ENCODE measurements at regions not wholly inside any gene's neighbourhood (a gene's known extent, or its start where the extent isn't known, plus 50 kb on each side); places are given as distances from the start of the nearest gene placed in this dataset.

GRCh38 chr1:232381394-232382100 lies 248.4 kb downstream of the SIPA1L2 start:
- DNase-seq (ENCODE audit: low spot score): no peak

GRCh38 chr1:232380596-232380995 lies 249.3 kb downstream of the SIPA1L2 start:
- DNase-seq (ENCODE audit: low spot score): no peak

DNA sequence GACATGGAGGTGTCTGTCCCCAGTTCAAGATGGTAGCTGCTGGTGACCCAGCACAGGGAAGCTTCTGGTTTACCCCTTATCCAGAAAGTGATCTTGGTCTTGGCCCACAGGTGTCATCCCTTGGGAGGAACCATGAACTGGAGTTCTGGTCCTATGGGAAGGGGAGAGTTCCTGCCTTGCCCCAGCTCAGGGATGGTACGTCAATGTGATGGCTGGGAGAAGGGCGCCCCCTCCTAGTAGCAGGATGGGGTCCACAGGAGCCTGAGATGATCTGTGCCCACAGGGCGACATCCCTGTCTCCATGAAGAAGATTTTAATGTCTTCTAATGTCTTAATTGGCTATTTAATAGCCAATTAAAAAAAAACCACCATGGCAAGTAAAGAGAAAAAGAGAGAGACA lies 249.8 kb downstream of the SIPA1L2 start:
- DNase-seq (ENCODE audit: low spot score): no peak

- DNase-seq (ENCODE audit: low spot score): no peak
Observed at GRCh38 chr1:232379063-232379434, 250.9 kb downstream of the SIPA1L2 start.

GRCh38 chr1:232378266-232379062 lies 251.5 kb downstream of the SIPA1L2 start:
- no peak for DNase-seq (ENCODE audit: low spot score)

DNA sequence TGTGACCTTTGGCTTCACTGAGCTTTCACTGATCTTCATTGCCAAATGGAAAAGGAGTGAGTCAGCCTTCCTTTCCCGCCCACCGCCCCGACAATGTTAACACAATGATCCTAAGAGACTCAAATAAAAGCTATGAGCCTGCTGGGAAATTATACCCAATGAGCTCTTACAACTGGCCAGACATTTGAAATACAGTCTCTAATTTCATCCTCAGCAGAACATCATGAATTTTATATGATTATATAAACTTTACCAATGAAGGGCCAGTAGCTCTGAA lies 252.5 kb downstream of the SIPA1L2 start:
- no peak for DNase-seq (ENCODE audit: low spot score)

GRCh38 chr1:232376632-232377493 lies 253.1 kb downstream of the SIPA1L2 start:
- no peak for DNase-seq (ENCODE audit: low spot score)

- no peak for DNase-seq (ENCODE audit: low spot score)
Observed at GRCh38 chr1:232372841-232373440, 257.0 kb downstream of the SIPA1L2 start.

- no peak for DNase-seq (ENCODE audit: low spot score)
Observed at GRCh38 chr1:232372431-232372830, 257.5 kb downstream of the SIPA1L2 start.

- DNase-seq (ENCODE audit: low spot score): no peak
Observed at GRCh38 chr1:232369451-232370296, 260.3 kb downstream of the SIPA1L2 start.

DNA sequence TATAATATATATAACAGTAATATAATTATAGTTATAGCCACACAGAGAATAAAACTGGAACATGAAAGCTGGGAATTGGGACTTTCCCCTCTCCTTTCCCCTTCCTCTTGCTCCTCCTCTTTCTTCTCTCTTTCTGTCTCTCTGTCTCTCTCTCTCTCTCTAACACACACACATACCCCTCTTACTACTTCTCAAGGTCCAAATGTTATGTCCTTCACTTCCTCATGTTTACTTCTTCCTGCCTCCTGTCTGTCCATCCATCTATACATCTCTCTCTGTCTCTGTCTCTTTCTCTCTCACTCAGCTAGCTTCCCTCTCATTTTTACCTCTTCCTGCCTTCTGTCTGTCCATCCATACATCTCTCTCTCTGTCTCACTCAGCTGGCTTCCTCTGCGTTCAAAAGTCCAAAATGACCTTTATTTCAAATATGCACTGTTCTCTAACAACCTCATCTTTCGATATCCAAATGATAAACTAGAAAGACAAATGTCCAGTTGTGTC lies 261.1 kb downstream of the SIPA1L2 start:
- DNase-seq (ENCODE audit: low spot score): no peak

DNA sequence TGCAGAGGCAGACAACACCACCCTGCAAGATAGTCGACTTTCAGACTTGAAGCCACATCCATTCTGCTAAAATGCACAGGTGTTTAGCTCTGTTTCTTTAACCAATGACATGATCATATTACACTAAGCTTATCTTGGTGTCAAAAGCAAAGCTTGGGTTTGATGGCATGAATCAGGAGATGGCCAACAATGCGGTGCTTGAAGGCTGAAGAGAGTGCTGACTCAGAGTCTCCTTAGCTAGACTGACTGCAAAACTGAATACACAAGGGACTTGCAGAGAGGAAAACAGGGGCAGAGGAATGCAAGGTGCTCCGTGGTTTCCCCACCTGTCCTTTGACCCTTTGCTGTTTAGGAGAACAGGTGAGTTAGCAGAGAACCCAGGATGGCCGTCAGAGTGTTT lies 262.6 kb downstream of the SIPA1L2 start:
- DNase-seq (ENCODE audit: low spot score): no peak

DNA sequence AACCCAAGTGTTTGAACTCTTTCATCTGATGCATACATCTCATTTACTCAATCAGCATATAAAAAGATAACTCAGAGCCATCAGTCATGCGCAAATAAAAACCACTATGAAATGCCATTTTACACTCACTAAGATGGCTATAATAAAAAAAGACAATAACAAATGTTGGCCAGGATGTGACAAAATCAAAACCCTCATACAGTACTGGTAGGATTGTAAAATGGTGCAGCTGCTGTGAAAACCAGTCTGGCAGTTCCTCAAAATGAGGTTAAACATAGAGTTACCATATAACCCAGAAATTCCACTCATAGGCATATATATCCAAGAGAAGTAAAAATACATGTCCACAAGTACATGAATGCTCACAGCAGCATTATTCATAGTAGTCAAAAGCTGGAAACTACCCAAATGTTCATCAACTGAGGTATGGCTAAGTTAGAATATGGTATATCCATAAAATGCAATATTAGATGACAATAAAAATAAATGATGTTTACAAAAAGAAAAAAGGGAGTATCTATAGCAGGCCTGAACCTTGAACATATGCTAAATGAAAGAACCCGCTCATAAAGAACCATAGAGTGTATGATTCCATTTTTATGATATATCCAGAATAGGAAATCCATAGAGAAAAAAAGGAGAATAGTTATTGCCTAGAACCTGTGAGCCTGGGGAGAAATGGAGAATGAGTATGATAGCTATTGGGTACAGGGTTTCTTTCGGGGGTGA lies 265.1 kb downstream of the SIPA1L2 start:
- no peak for DNase-seq (ENCODE audit: low spot score)

DNA sequence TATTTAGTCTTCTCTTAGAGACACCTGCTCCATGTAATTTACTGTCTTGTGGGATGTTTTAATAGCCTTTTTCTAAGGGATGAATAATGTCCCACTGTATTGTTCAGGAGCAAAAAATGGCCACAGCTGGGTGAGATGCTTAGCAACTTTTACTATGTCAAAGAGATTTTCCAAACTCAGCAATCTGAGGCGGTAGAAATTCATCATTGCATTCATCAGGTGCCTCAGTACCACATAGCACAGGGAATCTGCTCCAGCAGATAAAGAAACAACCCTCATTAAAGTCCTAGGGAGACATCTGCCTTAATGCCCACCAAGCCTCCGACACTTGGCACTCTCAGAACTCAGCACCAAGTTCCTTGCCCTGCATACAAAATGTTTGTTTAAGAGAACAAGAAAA lies 266.9 kb downstream of the SIPA1L2 start:
- DNase-seq (ENCODE audit: low spot score): no peak

DNA sequence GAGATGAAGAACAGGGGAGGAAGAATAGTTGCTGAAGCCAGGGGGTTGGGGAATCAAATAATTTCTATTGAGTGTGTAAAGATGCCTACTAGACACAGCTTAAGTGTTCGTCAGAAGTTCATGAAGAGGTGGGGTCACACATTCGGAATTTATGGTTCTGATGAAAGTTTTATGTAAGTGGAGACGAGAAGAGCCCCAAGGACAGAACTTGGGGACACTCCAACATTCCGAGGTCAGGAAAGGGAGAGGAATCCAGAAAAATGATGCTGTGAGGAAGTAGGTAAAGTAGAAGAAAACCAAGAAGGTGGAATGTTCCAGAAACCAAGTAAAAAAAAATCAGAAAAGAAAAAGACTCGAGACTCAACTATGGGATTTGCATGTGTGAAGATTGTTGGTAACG lies 272.5 kb downstream of the SIPA1L2 start:
- DNase-seq (ENCODE audit: low spot score): no peak

DNA sequence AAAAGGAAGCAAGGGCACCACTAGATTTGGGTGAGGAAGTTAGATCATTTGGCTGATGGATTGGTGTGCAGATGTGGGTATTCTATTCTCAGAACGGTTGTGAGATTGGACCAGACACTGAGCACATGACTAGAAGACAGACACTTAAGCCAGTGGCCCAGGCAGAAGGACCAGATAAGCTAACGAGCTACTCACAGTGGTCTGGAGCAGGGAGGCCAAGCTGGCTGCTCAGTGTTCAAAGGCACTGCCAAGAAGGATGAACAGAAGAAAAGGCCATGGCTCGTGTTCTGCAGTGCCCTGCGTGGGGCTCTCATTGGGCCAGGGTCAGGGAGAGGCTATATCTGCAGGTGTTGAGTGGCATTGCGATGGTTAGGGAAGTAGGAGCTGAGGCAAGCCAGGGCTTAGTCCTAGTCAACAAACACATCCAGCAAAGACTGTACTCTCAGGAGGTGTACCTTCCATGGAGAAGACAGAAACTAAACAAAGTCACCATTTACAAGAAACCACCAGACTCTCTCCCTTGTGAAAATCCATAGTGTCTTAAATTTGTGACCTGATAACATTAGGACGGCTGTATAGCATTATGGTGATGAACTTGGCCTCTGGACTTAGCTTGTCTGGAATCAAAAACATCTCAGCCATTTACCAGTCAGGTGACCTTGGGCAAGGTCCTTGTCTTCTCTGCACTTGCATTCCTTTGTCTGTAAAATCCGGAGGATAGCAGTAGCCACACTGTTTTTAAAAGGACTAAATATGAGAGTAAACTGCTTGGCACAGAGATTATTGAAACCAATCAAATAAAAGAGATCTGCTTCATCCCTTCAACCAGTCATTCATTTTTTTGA lies 274.5 kb downstream of the SIPA1L2 start:
- DNase-seq (ENCODE audit: low spot score): no peak

DNA sequence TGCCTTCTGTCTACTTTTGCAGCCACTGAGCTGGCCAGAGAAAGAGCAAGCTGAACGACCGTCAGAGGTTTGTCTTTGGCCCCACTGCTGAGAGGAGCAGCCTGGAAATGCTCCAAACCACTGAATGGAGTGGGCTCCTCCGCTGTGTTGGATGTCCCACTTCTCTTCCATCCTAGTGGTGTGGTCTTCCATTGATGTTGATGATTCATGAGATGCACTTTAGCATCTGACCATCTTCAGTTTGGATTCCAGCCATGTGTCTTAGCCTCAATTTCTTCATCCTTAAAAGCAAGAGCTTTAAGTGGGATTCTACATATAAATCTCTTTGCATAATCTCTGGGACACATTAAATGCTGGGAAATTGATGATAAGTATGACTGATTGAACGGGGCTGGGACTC lies 276.9 kb downstream of the SIPA1L2 start:
- no peak for DNase-seq (ENCODE audit: low spot score)

GRCh38 chr1:232352366-232352765 lies 277.6 kb downstream of the SIPA1L2 start:
- DNase-seq (ENCODE audit: low spot score): no peak

GRCh38 chr1:232351335-232351734 lies 278.6 kb downstream of the SIPA1L2 start:
- no peak for DNase-seq (ENCODE audit: low spot score)

DNA sequence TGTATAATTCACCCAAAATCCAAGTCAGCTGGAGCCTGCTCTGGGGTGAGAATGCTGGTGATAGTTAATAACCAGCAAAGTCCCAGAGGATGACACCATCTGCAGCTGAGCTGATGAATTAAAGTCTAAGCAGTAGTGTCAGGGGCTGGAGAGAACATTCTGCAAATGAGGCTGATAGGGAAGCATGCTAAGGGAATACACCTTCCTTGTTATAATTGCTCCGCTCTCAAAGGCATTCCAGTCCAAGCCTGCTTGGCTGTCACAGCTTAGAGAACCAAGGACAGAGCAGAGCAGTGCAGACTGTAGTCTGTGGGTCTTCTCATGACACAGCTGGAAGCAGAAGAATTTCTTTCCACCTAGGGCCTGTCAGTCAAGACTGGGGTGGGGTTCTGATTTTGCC lies 283.1 kb downstream of the SIPA1L2 start:
- DNase-seq (ENCODE audit: low spot score): no peak

Measured in D341Med (cell line).